ENCODE measurements at regions not wholly inside any gene's neighbourhood (a gene's known extent, or its start where the extent isn't known, plus 50 kb on each side); places are given as distances from the start of the nearest gene placed in this dataset.

GRCh38 chr17:77750427-77751043 is 208.0 kb upstream of the TNRC6C start:
- TF ChIP-seq CTCF (IDR thresholded peaks at IDR 0.05; ENCODE audit: low read depth, low read length) (no peak), EZH2phosphoT487 (IDR thresholded peaks at IDR 0.05; ENCODE audit: low read depth) (no peak)

Measured in OCI-LY3 (cell line).